ENCODE measurements at regions not wholly inside any gene's neighbourhood (a gene's known extent, or its start where the extent isn't known, plus 50 kb on each side); places are given as distances from the start of the nearest gene placed in this dataset.

- TF ChIP-seq, protein P1, sequence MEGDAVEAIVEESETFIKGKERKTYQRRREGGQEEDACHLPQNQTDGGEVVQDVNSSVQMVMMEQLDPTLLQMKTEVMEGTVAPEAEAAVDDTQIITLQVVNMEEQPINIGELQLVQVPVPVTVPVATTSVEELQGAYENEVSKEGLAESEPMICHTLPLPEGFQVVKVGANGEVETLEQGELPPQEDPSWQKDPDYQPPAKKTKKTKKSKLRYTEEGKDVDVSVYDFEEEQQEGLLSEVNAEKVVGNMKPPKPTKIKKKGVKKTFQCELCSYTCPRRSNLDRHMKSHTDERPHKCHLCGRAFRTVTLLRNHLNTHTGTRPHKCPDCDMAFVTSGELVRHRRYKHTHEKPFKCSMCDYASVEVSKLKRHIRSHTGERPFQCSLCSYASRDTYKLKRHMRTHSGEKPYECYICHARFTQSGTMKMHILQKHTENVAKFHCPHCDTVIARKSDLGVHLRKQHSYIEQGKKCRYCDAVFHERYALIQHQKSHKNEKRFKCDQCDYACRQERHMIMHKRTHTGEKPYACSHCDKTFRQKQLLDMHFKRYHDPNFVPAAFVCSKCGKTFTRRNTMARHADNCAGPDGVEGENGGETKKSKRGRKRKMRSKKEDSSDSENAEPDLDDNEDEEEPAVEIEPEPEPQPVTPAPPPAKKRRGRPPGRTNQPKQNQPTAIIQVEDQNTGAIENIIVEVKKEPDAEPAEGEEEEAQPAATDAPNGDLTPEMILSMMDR (IDR thresholded peaks at IDR 0.05) = no peak
- no peak for TF ChIP-seq POLR2A (IDR thresholded peaks at IDR 0.05)
Measured at GRCh38 chr20:11652128-11652527, 265.6 kb upstream of the BTBD3 start.

Measured in uterus (tissue), 2 donors.